22Rv1 (cell line): ENCODE measurements at regions not wholly inside any gene's neighbourhood (a gene's known extent, or its start where the extent isn't known, plus 50 kb on each side); places are given as distances from the start of the nearest gene placed in this dataset.

ENCODE experiments used
- ZFX ChIP-seq: fragments of 450-650 bp; IDR thresholded peaks from 2 replicates; pipeline ENCODE4 v1.6.1; 2017; ENCODE audit warnings: antibody characterized with exemption, borderline replicate concordance
- TF ChIP-seq, protein P1 (sequence below): fragments of 450-650 bp; IDR thresholded peaks from 2 replicates; pipeline ENCODE4 v1.5.1; 2017; ENCODE audit warnings: mild to moderate bottlenecking

DNA sequence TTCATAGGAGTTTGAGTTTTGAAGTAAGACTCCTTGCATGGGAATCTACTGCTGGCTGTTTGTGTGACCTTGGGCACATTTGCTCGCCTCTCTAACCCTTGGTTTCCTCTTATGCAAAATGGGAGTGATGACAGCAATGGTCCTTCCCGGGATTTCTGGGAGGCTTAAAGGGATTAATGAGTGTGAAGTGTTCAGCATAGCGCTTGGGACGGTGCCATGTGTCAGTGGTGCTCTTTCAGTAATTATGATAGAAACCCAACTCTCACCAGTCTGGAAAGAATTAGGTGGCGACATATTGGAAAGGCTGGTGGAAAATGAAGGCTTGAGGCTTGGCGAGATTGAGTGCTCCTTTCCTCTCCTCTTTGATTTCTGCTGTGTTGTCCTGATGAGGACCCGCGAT lies 429.2 kb upstream of the EEF2KMT start:
- TF ChIP-seq, protein P1, sequence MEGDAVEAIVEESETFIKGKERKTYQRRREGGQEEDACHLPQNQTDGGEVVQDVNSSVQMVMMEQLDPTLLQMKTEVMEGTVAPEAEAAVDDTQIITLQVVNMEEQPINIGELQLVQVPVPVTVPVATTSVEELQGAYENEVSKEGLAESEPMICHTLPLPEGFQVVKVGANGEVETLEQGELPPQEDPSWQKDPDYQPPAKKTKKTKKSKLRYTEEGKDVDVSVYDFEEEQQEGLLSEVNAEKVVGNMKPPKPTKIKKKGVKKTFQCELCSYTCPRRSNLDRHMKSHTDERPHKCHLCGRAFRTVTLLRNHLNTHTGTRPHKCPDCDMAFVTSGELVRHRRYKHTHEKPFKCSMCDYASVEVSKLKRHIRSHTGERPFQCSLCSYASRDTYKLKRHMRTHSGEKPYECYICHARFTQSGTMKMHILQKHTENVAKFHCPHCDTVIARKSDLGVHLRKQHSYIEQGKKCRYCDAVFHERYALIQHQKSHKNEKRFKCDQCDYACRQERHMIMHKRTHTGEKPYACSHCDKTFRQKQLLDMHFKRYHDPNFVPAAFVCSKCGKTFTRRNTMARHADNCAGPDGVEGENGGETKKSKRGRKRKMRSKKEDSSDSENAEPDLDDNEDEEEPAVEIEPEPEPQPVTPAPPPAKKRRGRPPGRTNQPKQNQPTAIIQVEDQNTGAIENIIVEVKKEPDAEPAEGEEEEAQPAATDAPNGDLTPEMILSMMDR, result no peak
- no peak for TF ChIP-seq ZFX
